T-helper 2 cell treated with Interferon-gamma antibody and Interleukin-4, amounts not matched to agents 5 μg/mL and 100 μg/mL, for 36 hours (primary cell): ENCODE measurements at regions not wholly inside any gene's neighbourhood (a gene's known extent, or its start where the extent isn't known, plus 50 kb on each side); places are given as distances from the start of the nearest gene placed in this dataset.

Experiments
- DNase-seq: peaks from one replicate; pipeline ENCODE4 v3.0.0; 2021; ENCODE audit warnings: low spot score
- H3K27ac Mint-ChIP-seq: one replicate; pipeline ENCODE4 v1.8.0; 2021; ENCODE audit warnings: mild to moderate bottlenecking, mixed read lengths
- H3K27me3 Mint-ChIP-seq: one replicate; pipeline ENCODE4 v1.8.0; 2021; ENCODE audit warnings: low read depth, mixed read lengths
- H3K36me3 Mint-ChIP-seq: one replicate; pipeline ENCODE4 v1.8.0; 2021; ENCODE audit warnings: low read depth, mixed read lengths
- H3K4me1 Mint-ChIP-seq: one replicate; pipeline ENCODE4 v1.8.0; 2021; ENCODE audit warnings: low read depth, mixed read lengths
- H3K4me3 Mint-ChIP-seq: one replicate; pipeline ENCODE4 v1.8.0; 2022; ENCODE audit warnings: mild to moderate bottlenecking, moderate library complexity, mixed read lengths
- H3K9me3 Mint-ChIP-seq: one replicate; pipeline ENCODE4 v1.8.0; 2021; ENCODE audit warnings: mixed read lengths

GRCh38 chr11:23729088-23729487 is 767.8 kb upstream of the LUZP2 start:
- Mint-ChIP-seq H3K4me3 (no peak overlapping the region), H3K27me3 (no peaks in the 10 kb centered on the region), H3K36me3 (no peaks in the 10 kb centered on the region), H3K27ac (no peak overlapping the region), H3K9me3 (peaks cover 14% of the 10 kb centered on the region), H3K4me1 (no peaks in the 10 kb centered on the region)
- no peak for DNase-seq

- no peak for DNase-seq
- Mint-ChIP-seq H3K4me3 (no peak overlapping the region), H3K27ac (no peak overlapping the region), H3K36me3 (no peaks in the 10 kb centered on the region), H3K4me1 (no peaks in the 10 kb centered on the region), H3K27me3 (no peaks in the 10 kb centered on the region), H3K9me3 (peaks cover 24% of the 10 kb centered on the region)
Measured at GRCh38 chr11:23730307-23730998, 766.4 kb upstream of the LUZP2 start.

DNA sequence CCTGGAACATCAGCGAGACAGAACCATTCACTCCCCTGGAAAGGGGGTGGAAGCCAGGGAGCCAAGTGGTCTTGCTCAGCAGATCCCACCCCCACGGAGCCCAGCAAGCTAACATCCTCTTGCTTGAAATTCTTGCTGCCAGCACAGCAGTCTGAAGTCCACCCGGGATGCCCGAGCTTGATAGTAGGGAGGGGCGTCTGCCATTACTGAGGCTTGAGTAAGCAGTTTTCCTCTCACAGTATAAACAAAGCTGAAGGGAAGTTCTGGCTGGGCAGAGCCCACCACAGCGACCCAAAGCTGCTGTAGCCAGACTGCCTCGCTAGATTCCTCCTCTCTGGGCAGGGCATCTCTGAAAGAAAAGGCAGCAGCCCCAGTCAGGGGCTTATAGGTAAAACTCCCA is 764.8 kb upstream of the LUZP2 start:
- DNase-seq: no peak
- no peaks in the 10 kb centered on the region for H3K36me3 Mint-ChIP-seq
- no peak overlapping the region for H3K4me3 Mint-ChIP-seq
- peaks cover 29% of the 10 kb centered on the region for H3K9me3 Mint-ChIP-seq
- H3K27me3 Mint-ChIP-seq: no peaks in the 10 kb centered on the region
- H3K27ac Mint-ChIP-seq: no peak overlapping the region
- H3K4me1 Mint-ChIP-seq: no peaks in the 10 kb centered on the region

DNA sequence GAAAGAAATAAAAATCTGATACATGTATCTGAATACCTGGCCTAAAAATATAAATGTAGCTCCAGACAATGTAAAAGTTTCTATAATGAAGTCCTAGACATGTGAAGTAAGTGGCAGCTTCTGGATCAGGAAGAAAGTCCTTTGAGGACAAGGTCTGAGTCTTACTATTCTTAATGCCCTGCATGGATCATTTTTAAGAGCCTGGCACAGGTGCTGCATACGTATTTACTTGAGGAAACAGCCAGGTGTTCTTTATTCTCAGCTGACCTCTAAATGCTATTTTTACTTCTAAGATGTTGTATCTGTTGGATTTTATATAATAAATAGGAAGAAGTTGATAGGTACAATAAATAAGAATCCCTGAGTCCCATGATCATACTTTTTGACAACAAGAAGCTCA is 750.0 kb upstream of the LUZP2 start:
- no peak for DNase-seq
- Mint-ChIP-seq H3K9me3 (peaks cover 11% of the 10 kb centered on the region), H3K4me3 (no peak overlapping the region), H3K4me1 (no peaks in the 10 kb centered on the region), H3K27ac (no peak overlapping the region), H3K36me3 (no peaks in the 10 kb centered on the region), H3K27me3 (no peaks in the 10 kb centered on the region)

GRCh38 chr11:23749762-23750430 is 747.0 kb upstream of the LUZP2 start:
- no peaks in the 10 kb centered on the region for H3K4me1 Mint-ChIP-seq
- no peak overlapping the region for H3K4me3 Mint-ChIP-seq
- peaks cover 12% of the 10 kb centered on the region for H3K9me3 Mint-ChIP-seq
- no peak for DNase-seq
- H3K36me3 Mint-ChIP-seq: no peaks in the 10 kb centered on the region
- no peaks in the 10 kb centered on the region for H3K27me3 Mint-ChIP-seq
- no peak overlapping the region for H3K27ac Mint-ChIP-seq

GRCh38 chr11:23751280-23751679 is 745.6 kb upstream of the LUZP2 start:
- H3K36me3 Mint-ChIP-seq: no peaks in the 10 kb centered on the region
- H3K4me1 Mint-ChIP-seq: no peaks in the 10 kb centered on the region
- no peak for DNase-seq
- peaks cover 19% of the 10 kb centered on the region for H3K9me3 Mint-ChIP-seq
- H3K27ac Mint-ChIP-seq: no peak overlapping the region
- no peak overlapping the region for H3K4me3 Mint-ChIP-seq
- H3K27me3 Mint-ChIP-seq: no peaks in the 10 kb centered on the region

DNA sequence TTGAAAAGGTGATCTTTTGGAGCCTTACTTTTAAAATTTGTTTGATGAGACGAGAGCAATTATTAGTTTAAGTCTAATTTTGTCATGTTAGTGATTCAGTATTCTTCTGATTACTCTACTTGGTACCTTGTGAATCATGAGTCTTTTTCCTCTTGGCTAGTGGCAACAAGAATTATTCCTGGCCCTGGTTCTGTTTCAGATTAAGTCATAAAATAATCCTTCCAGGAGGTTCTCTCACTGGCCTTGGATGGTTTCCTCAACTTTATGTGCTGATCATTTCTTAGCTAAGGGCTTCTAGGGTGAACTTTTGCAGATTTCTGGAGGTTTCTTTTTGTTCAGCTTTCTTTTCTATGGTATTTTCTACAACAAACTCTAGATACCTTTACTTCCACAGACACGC is 741.8 kb upstream of the LUZP2 start:
- Mint-ChIP-seq H3K27me3 (no peaks in the 10 kb centered on the region), H3K9me3 (peaks cover 25% of the 10 kb centered on the region), H3K36me3 (no peaks in the 10 kb centered on the region), H3K4me3 (no peak overlapping the region), H3K27ac (no peak overlapping the region), H3K4me1 (no peaks in the 10 kb centered on the region)
- DNase-seq: no peak

- Mint-ChIP-seq H3K9me3 (peaks cover 25% of the 10 kb centered on the region), H3K36me3 (no peaks in the 10 kb centered on the region), H3K27ac (no peak overlapping the region), H3K4me3 (no peak overlapping the region), H3K4me1 (no peaks in the 10 kb centered on the region), H3K27me3 (no peaks in the 10 kb centered on the region)
- no peak for DNase-seq
Measured at GRCh38 chr11:23755769-23756168, 741.1 kb upstream of the LUZP2 start.

DNA sequence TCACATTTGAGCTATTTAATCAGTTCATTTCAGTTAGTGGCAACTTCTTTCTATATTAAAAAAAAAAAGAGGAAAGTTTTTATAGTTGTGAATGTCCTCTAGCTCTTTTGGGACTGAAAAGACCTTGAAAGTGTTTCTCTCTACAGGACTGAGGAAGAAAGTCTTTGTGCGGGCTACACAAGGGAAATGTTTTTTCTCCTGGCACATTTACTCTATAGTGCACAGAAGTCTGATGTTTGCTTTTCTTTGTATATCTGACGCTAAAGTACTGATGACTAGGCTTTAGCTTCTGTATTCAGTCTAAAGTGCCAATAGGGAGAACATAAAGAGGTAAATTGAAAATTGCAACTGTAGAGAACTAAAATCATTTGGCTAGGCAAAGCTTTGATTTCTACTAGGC is 737.4 kb upstream of the LUZP2 start:
- no peak for DNase-seq
- no peaks in the 10 kb centered on the region for H3K27me3 Mint-ChIP-seq
- no peak overlapping the region for H3K27ac Mint-ChIP-seq
- H3K9me3 Mint-ChIP-seq: peaks cover 25% of the 10 kb centered on the region
- no peaks in the 10 kb centered on the region for H3K4me1 Mint-ChIP-seq
- no peaks in the 10 kb centered on the region for H3K36me3 Mint-ChIP-seq
- H3K4me3 Mint-ChIP-seq: no peak overlapping the region

DNA sequence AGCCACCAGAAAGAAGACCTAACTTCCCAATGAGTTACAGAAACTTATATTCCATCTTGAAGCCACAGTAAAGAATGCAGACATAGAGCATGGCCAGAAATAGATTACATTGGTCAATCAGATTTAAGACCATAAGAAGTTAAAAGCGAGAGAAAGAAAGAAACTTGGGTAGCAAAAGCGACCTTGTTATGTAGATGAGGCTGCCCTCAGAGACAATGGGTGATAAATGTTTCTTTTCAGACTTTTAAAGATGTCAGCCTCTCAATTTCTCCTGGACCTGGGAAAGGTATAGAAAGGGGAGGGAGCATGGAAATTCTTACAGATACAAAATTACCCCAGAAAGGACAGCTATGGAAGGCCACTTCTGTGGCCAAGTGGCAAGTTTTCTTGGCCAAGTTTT is 732.6 kb upstream of the LUZP2 start:
- Mint-ChIP-seq H3K9me3 (peaks cover 22% of the 10 kb centered on the region), H3K4me3 (no peak overlapping the region), H3K36me3 (no peaks in the 10 kb centered on the region), H3K27me3 (no peaks in the 10 kb centered on the region), H3K4me1 (no peaks in the 10 kb centered on the region), H3K27ac (no peak overlapping the region)
- DNase-seq: no peak

DNA sequence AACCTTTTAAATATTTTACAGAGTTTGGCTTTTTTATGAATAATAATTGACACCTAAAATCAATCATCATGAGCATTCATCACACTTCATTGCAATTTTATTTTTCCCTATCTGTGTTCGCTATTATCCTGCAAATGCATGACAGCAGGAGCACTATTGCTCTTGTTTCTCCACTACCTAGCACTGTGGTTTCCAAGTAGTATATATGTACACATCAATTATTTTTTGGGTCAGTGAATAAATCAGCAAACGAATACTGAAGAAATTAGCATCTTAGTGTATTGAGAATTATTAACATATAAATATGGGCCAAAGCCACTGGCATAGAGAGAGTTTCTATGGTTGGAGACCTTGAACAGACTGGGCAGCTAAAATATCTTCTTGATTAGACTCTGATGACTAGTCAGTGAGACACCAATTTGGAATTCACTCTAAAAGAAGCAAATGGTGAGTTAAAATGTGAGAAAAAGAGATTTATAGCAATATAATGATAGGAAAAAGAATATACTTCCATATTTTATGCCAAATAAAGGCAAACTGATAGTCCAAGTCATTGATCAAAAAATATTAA is 731.1 kb upstream of the LUZP2 start:
- Mint-ChIP-seq H3K4me1 (no peaks in the 10 kb centered on the region), H3K9me3 (peaks cover 23% of the 10 kb centered on the region), H3K27me3 (no peaks in the 10 kb centered on the region), H3K4me3 (no peak overlapping the region), H3K36me3 (no peaks in the 10 kb centered on the region), H3K27ac (no peak overlapping the region)
- no peak for DNase-seq

- Mint-ChIP-seq H3K4me3 (no peak overlapping the region), H3K36me3 (no peaks in the 10 kb centered on the region), H3K27me3 (no peaks in the 10 kb centered on the region), H3K4me1 (no peaks in the 10 kb centered on the region), H3K27ac (no peak overlapping the region), H3K9me3 (peaks cover 27% of the 10 kb centered on the region)
- DNase-seq: no peak
Measured at GRCh38 chr11:23767576-23767975, 729.3 kb upstream of the LUZP2 start.

GRCh38 chr11:23769214-23769613 is 727.6 kb upstream of the LUZP2 start:
- Mint-ChIP-seq H3K4me1 (no peaks in the 10 kb centered on the region), H3K27me3 (no peaks in the 10 kb centered on the region), H3K4me3 (no peak overlapping the region), H3K27ac (no peak overlapping the region), H3K36me3 (no peaks in the 10 kb centered on the region), H3K9me3 (peaks cover 23% of the 10 kb centered on the region)
- no peak for DNase-seq

DNA sequence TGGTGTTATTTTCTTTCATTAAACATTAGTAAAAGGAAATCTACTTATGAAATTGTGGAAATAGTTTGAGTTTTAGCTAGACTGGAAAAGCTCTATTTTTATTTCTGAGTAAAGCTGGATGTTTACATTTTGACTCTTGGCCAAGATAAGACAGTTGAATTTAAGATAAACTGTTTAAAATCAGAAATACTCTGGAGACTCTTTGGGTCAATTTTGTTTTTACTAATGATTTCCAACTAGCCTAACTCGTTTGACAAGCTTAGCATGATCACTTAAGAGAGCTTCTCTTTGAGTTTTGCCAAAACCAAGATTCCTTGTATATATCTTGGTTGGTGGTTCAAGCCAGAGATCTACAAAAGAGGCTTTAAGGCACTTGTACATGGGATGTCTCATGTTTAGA is 724.8 kb upstream of the LUZP2 start:
- H3K27ac Mint-ChIP-seq: no peak overlapping the region
- no peak overlapping the region for H3K4me3 Mint-ChIP-seq
- H3K4me1 Mint-ChIP-seq: no peaks in the 10 kb centered on the region
- H3K9me3 Mint-ChIP-seq: peaks cover 8% of the 10 kb centered on the region
- no peak for DNase-seq
- no peaks in the 10 kb centered on the region for H3K27me3 Mint-ChIP-seq
- H3K36me3 Mint-ChIP-seq: no peaks in the 10 kb centered on the region
